ENCODE measurements at regions not wholly inside any gene's neighbourhood (a gene's known extent, or its start where the extent isn't known, plus 50 kb on each side); places are given as distances from the start of the nearest gene placed in this dataset.

GRCh38 chr14:54102051-54102456 is 145.4 kb upstream of the BMP4 start:
- no peaks in the 10 kb centered on the region for H3K9me3 Mint-ChIP-seq (ENCODE audit: low read depth)
- H3K27ac Mint-ChIP-seq: no peak overlapping the region
- H3K36me3 Mint-ChIP-seq (ENCODE audit: insufficient read depth): no peaks in the 10 kb centered on the region
- no peaks in the 10 kb centered on the region for H3K27me3 Mint-ChIP-seq
- no peak for TF ChIP-seq CTCF (IDR thresholded peaks at IDR 0.05; ENCODE audit: unreplicated experiment)
- H3K4me1 Mint-ChIP-seq (ENCODE audit: low read depth): peaks cover 2% of the 10 kb centered on the region
- DNase-seq (ENCODE audit: low spot score, unreplicated experiment): no peak
- H3K4me3 Mint-ChIP-seq (ENCODE audit: low read depth): no peak overlapping the region

- Mint-ChIP-seq H3K36me3 (ENCODE audit: insufficient read depth) (no peaks in the 10 kb centered on the region), H3K4me1 (ENCODE audit: low read depth) (peaks cover 3% of the 10 kb centered on the region), H3K27me3 (no peaks in the 10 kb centered on the region), H3K27ac (no peak overlapping the region), H3K9me3 (ENCODE audit: low read depth) (no peaks in the 10 kb centered on the region), H3K4me3 (ENCODE audit: low read depth) (no peak overlapping the region)
- no peak for DNase-seq (ENCODE audit: low spot score, unreplicated experiment)
- no peak for TF ChIP-seq CTCF (IDR thresholded peaks at IDR 0.05; ENCODE audit: unreplicated experiment)
These were observed 145.9 kb upstream of the BMP4 start for GRCh38 chr14:54102530-54102929.

GRCh38 chr14:54104601-54105145 is 148.0 kb upstream of the BMP4 start:
- no peaks in the 10 kb centered on the region for H3K9me3 Mint-ChIP-seq (ENCODE audit: low read depth)
- TF ChIP-seq CTCF (IDR thresholded peaks at IDR 0.05; ENCODE audit: unreplicated experiment): no peak
- no peaks in the 10 kb centered on the region for H3K27me3 Mint-ChIP-seq
- H3K27ac Mint-ChIP-seq: no peak overlapping the region
- H3K36me3 Mint-ChIP-seq (ENCODE audit: insufficient read depth): no peaks in the 10 kb centered on the region
- H3K4me1 Mint-ChIP-seq (ENCODE audit: low read depth): peaks cover 3% of the 10 kb centered on the region
- DNase-seq (ENCODE audit: low spot score, unreplicated experiment): no peak
- H3K4me3 Mint-ChIP-seq (ENCODE audit: low read depth): no peak overlapping the region

GRCh38 chr14:54105406-54105805 is 148.8 kb upstream of the BMP4 start:
- no peak for TF ChIP-seq CTCF (IDR thresholded peaks at IDR 0.05; ENCODE audit: unreplicated experiment)
- Mint-ChIP-seq H3K4me3 (ENCODE audit: low read depth) (no peak overlapping the region), H3K27me3 (no peaks in the 10 kb centered on the region), H3K36me3 (ENCODE audit: insufficient read depth) (no peaks in the 10 kb centered on the region), H3K9me3 (ENCODE audit: low read depth) (no peaks in the 10 kb centered on the region), H3K27ac (no peak overlapping the region), H3K4me1 (ENCODE audit: low read depth) (peaks cover 3% of the 10 kb centered on the region)
- no peak for DNase-seq (ENCODE audit: low spot score, unreplicated experiment)

GRCh38 chr14:54105898-54106297 is 149.3 kb upstream of the BMP4 start:
- no peaks in the 10 kb centered on the region for H3K9me3 Mint-ChIP-seq (ENCODE audit: low read depth)
- H3K27me3 Mint-ChIP-seq: no peaks in the 10 kb centered on the region
- peaks cover 3% of the 10 kb centered on the region for H3K4me1 Mint-ChIP-seq (ENCODE audit: low read depth)
- TF ChIP-seq CTCF (IDR thresholded peaks at IDR 0.05; ENCODE audit: unreplicated experiment): no peak
- H3K36me3 Mint-ChIP-seq (ENCODE audit: insufficient read depth): no peaks in the 10 kb centered on the region
- no peak overlapping the region for H3K27ac Mint-ChIP-seq
- DNase-seq (ENCODE audit: low spot score, unreplicated experiment): no peak
- H3K4me3 Mint-ChIP-seq (ENCODE audit: low read depth): no peak overlapping the region

All from progenitor cell of endocrine pancreas (in vitro differentiated cells).